ENCODE measurements at regions not wholly inside any gene's neighbourhood (a gene's known extent, or its start where the extent isn't known, plus 50 kb on each side); places are given as distances from the start of the nearest gene placed in this dataset.

- intact Hi-C loops (cut with DNase I) = no loop called here
- no peaks in the 10 kb centered on the region for H3K27me3 ChIP-seq
- H3K9me3 ChIP-seq = no peaks in the 10 kb centered on the region
- H3K4me1 ChIP-seq = no peaks in the 10 kb centered on the region
- WGBS, 2 donors = 54 to 79% methylated on average over 2 of the region's 2 CpGs
- H3K27ac ChIP-seq = no peak overlapping the region
- FAIRE-seq = no peak
- H3K4me3 ChIP-seq = no peak overlapping the region
- no peaks in the 10 kb centered on the region for H3K36me3 ChIP-seq
- TF ChIP-seq, protein P1, sequence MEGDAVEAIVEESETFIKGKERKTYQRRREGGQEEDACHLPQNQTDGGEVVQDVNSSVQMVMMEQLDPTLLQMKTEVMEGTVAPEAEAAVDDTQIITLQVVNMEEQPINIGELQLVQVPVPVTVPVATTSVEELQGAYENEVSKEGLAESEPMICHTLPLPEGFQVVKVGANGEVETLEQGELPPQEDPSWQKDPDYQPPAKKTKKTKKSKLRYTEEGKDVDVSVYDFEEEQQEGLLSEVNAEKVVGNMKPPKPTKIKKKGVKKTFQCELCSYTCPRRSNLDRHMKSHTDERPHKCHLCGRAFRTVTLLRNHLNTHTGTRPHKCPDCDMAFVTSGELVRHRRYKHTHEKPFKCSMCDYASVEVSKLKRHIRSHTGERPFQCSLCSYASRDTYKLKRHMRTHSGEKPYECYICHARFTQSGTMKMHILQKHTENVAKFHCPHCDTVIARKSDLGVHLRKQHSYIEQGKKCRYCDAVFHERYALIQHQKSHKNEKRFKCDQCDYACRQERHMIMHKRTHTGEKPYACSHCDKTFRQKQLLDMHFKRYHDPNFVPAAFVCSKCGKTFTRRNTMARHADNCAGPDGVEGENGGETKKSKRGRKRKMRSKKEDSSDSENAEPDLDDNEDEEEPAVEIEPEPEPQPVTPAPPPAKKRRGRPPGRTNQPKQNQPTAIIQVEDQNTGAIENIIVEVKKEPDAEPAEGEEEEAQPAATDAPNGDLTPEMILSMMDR (IDR thresholded peaks at IDR 0.05) = no peak
- no peak for ATAC-seq
- no peak for DNase-seq
Measured at GRCh38 chr10:8356283-8356682, 301.8 kb downstream of the GATA3 start.

DNA sequence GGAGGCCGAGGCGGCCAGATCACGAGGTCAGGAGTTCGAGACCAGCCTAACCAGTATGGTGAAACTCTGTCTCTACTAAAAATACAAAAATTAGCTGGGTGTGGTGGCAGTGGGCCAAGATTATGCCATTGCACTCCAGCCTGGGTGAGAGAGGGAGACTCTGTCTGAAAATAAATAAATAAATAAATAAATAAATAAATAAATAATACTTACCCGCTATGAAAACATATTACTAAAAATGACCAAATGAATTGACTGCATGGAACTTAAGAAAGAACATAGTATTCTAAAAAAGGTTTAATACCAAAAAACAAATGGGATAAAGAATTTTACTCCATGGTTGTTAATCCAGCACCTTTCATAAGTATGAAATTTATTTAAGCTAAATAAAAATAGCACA is 305.0 kb downstream of the GATA3 start:
- ATAC-seq = no peak
- Histone ChIP-seq H3K9me3 (no peaks in the 10 kb centered on the region), H3K4me3 (no peak overlapping the region), H3K4me1 (no peaks in the 10 kb centered on the region), H3K27me3 (no peaks in the 10 kb centered on the region), H3K36me3 (no peaks in the 10 kb centered on the region), H3K27ac (no peak overlapping the region)
- no peak for FAIRE-seq
- no peak for DNase-seq
- TF ChIP-seq, protein P1 (IDR thresholded peaks at IDR 0.05) = no peak
- intact Hi-C loops (cut with DNase I) = no loop called here
- WGBS, 2 donors = 87 to 94% methylated on average over 5 of the region's 5 CpGs

DNA sequence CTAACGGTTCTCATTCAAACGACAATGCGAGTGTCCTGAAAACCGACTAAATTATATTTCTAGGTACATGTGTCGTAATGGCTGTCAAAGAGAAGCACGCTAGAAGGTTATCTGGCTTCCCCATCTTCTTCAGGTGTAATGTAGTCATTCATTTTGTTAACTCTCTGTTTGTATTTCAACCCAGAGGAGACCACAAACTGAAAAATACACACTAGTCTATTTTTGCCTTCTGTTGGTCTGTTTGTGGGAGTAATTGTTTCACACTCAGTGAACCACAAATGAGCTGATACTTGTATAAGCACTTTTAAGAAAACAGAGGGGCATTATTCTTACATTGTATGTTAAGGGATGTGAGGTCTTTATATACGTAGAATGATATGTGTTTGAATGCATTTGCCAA is 305.9 kb downstream of the GATA3 start:
- H3K9me3 ChIP-seq = no peaks in the 10 kb centered on the region
- DNase-seq = no peak
- WGBS, 2 donors = 64 to 73% methylated on average over 7 of the region's 7 CpGs
- TF ChIP-seq, protein P1 (IDR thresholded peaks at IDR 0.05) = no peak
- no peak overlapping the region for H3K27ac ChIP-seq
- no peaks in the 10 kb centered on the region for H3K4me1 ChIP-seq
- no peak for FAIRE-seq
- no peaks in the 10 kb centered on the region for H3K27me3 ChIP-seq
- no peaks in the 10 kb centered on the region for H3K36me3 ChIP-seq
- ATAC-seq = no peak
- no peak overlapping the region for H3K4me3 ChIP-seq
- intact Hi-C loops (cut with DNase I) = no loop called here

DNA sequence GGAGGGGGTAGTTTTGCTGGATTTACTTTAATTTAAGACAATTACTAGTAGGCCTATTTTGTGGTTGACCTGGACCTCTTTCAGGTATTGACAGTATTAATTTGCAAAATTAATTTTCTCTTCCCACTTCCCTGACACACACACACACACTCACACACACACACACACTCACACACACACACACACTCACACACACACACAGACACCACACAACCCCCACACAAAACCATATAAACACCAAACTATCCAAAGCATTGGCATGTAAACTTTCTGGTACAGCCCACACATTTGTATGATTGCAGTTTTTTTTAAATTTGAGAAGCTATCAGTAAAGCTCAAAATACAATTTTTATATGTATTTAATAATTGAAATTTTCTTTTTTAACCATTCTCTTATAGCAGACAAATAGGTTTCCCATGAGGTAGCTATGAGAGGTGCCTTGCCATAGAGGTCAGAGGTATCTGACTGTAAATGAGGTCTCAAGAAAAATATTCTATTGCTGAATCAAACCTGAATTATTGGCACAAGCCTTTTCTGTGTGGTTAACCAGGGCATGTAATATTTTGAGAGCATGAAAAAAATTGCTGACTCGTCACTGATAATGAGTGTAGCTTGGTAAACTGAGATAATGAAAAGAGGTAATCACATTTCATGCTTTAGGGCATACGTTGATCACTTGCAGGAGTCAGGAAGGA is 306.5 kb downstream of the GATA3 start:
- intact Hi-C loops (cut with DNase I) = no loop called here
- no peak for FAIRE-seq
- H3K9me3 ChIP-seq = no peaks in the 10 kb centered on the region
- H3K36me3 ChIP-seq = no peaks in the 10 kb centered on the region
- H3K4me1 ChIP-seq = no peaks in the 10 kb centered on the region
- DNase-seq = no peak
- 38 to 40% methylated on average over 2 of the region's 2 CpGs for WGBS, 2 donors
- TF ChIP-seq, protein P1 (IDR thresholded peaks at IDR 0.05) = no peak
- no peak overlapping the region for H3K4me3 ChIP-seq
- H3K27me3 ChIP-seq = no peaks in the 10 kb centered on the region
- no peak for ATAC-seq
- H3K27ac ChIP-seq = no peak overlapping the region

- ATAC-seq = no peak
- Histone ChIP-seq H3K27me3 (no peaks in the 10 kb centered on the region), H3K4me3 (no peak overlapping the region), H3K4me1 (no peaks in the 10 kb centered on the region), H3K27ac (no peak overlapping the region), H3K9me3 (no peaks in the 10 kb centered on the region), H3K36me3 (no peaks in the 10 kb centered on the region)
- 43 to 49% methylated on average over 2 of the region's 2 CpGs for WGBS, 2 donors
- FAIRE-seq = no peak
- no peak for DNase-seq
- intact Hi-C loops (cut with DNase I) = no loop called here
- TF ChIP-seq, protein P1 (IDR thresholded peaks at IDR 0.05) = no peak
Measured at GRCh38 chr10:8361510-8361844, 307.0 kb downstream of the GATA3 start.
